Suprapubic skin (tissue), 4 donors: ENCODE measurements at regions not wholly inside any gene's neighbourhood (a gene's known extent, or its start where the extent isn't known, plus 50 kb on each side); places are given as distances from the start of the nearest gene placed in this dataset.

Experiments
- DNase-seq, 2 donors: peaks; one replicate each; pipeline ENCODE4 v3.0.0-alpha.2; 2019; ENCODE audit warnings: low spot score in 2 of 2
- H3K27ac ChIP-seq: fragments of 200-600 bp; sonication (generic); one replicate; pipeline ENCODE4 v1.5.1; 2019
- H3K27me3 ChIP-seq: fragments of 200-600 bp; sonication (generic); one replicate; pipeline ENCODE4 v1.5.1; 2019
- H3K36me3 ChIP-seq: fragments of 200-600 bp; sonication (generic); one replicate; pipeline ENCODE4 v1.5.1; 2019
- H3K4me1 ChIP-seq: fragments of 200-600 bp; sonication (generic); one replicate; pipeline ENCODE4 v1.5.1; 2019
- H3K4me3 ChIP-seq: fragments of 200-600 bp; sonication (generic); one replicate; pipeline ENCODE4 v1.5.1; 2019; ENCODE audit warnings: mild to moderate bottlenecking
- H3K9me3 ChIP-seq: fragments of 200-600 bp; sonication (generic); one replicate; pipeline ENCODE4 v1.5.1; 2019
- CTCF ChIP-seq, 2 donors: fragments of 200-600 bp in 1 of 2; fragments of 450-650 bp in 1 of 2; sonication (generic) in 1 of 2; IDR thresholded peaks; one replicate each; pipeline ENCODE4 v1.5.1; 2016 to 2019; ENCODE audit warnings: antibody characterized with exemption in 2 of 2, mild to moderate bottlenecking in 1 of 2, moderate library complexity in 1 of 2
- EP300 ChIP-seq: sonication (generic); formaldehyde crosslinking; IDR thresholded peaks from one replicate; pipeline ENCODE4 v1.6.1; 2017; ENCODE audit warnings: antibody characterized with exemption
- POLR2A ChIP-seq, 2 donors: fragments of 450-650 bp; IDR thresholded peaks; one replicate each; pipeline ENCODE4 v1.6.1; 2017; ENCODE audit warnings: antibody characterized with exemption in 2 of 2, mild to moderate bottlenecking in 2 of 2, moderate library complexity in 2 of 2
- POLR2AphosphoS5 ChIP-seq, 3 donors: sonication (generic); formaldehyde crosslinking; IDR thresholded peaks; one replicate each; pipeline ENCODE4 v1.6.1; 2017; ENCODE audit warnings: antibody characterized with exemption in 3 of 3
- WGBS: methylation state at CpG from one replicate; pipeline ENCODE4 v1.1.5; 2018; 5-methylcytosine and 5-hydroxymethylcytosine counted together

DNA sequence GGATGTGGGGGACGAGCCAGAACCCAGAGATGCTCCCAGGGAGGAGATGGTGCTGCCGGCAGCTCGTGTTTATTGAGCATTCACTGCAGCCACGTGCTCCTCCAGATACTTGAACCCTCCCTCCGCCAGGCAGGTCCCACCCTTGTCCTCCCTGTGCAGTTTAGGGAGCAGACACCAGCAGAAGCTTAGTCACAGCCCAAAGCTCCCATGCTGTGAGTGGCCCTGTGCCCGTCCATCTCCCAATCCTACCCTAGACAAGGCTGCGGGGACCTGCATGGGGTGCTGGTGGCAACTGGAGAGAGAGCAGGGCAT is 176.5 kb upstream of the COPS8 start:
- H3K4me3 ChIP-seq = no peak overlapping the region
- H3K27me3 ChIP-seq = no peaks in the 10 kb centered on the region
- H3K9me3 ChIP-seq = no peaks in the 10 kb centered on the region
- DNase-seq = no peak
- H3K4me1 ChIP-seq = no peaks in the 10 kb centered on the region
- TF ChIP-seq CTCF (IDR thresholded peaks at IDR 0.05) (no peak), POLR2A (IDR thresholded peaks at IDR 0.05) (no peak), EP300 (no peak), POLR2AphosphoS5 (IDR thresholded peaks at IDR 0.05) (no peak)
- no peaks in the 10 kb centered on the region for H3K36me3 ChIP-seq
- WGBS = 92% methylated on average over 7 of the region's 7 CpGs
- H3K27ac ChIP-seq = no peak overlapping the region

- H3K27me3 ChIP-seq = no peaks in the 10 kb centered on the region
- no peaks in the 10 kb centered on the region for H3K4me1 ChIP-seq
- WGBS = 94% methylated on average over 5 of the region's 7 CpGs
- H3K4me3 ChIP-seq = no peak overlapping the region
- no peak for TF ChIP-seq CTCF (IDR thresholded peaks at IDR 0.05)
- no peaks in the 10 kb centered on the region for H3K9me3 ChIP-seq
- no peak for DNase-seq
- H3K27ac ChIP-seq = no peak overlapping the region
- H3K36me3 ChIP-seq = no peaks in the 10 kb centered on the region
These were observed 175.9 kb upstream of the COPS8 start for GRCh38 chr2:236909802-236910201.

- no peaks in the 10 kb centered on the region for H3K4me1 ChIP-seq
- DNase-seq = no peak
- no peaks in the 10 kb centered on the region for H3K27me3 ChIP-seq
- H3K4me3 ChIP-seq = no peak overlapping the region
- WGBS = 94% methylated on average over 14 of the region's 14 CpGs
- H3K36me3 ChIP-seq = no peaks in the 10 kb centered on the region
- no peak overlapping the region for H3K27ac ChIP-seq
- no peaks in the 10 kb centered on the region for H3K9me3 ChIP-seq
- TF ChIP-seq POLR2A (IDR thresholded peaks at IDR 0.05) = no peak
- no peak for TF ChIP-seq CTCF (IDR thresholded peaks at IDR 0.05)
- no peak for TF ChIP-seq POLR2AphosphoS5 (IDR thresholded peaks at IDR 0.05)
- no peak for TF ChIP-seq EP300
These were observed 174.8 kb upstream of the COPS8 start for GRCh38 chr2:236910781-236911495.

DNA sequence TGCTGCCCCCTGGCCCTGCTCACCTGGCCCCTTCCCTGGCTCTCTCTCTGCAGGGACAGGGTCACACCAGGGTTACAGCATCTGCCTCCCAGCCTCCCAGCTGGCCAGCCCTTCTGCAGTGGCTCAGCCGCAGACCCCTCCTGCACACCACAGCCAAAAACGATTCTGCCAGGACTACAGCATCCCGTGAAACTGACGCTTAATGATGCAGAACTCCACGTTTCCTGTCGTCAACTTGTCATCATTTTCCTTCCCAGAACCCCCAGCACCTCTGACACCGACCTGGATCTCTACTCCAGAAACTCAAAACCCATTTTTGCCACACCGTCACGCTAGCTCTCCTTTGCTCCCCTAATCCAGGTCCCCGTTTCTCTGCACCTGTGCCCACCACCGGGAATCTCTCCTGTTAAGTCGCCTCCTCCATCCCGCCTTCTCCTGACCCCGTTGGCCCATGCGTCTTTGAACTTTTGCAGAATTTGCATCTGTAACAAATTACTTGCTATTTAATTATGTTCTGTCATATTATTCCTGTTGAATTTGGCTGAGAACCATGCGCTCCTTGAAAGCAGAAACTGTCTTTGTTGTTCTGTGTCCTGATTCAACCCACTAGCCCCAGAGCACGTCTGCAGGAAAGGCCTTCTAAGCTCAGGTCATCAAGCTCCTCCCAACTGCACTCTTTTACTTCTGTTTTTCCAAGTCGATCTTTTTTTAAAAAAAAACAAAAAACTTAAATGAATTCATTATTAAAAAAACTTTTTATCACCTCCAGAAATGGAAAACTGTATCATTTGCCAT is 173.2 kb upstream of the COPS8 start:
- Histone ChIP-seq H3K4me1 (no peaks in the 10 kb centered on the region), H3K27me3 (no peaks in the 10 kb centered on the region), H3K27ac (no peak overlapping the region), H3K36me3 (no peaks in the 10 kb centered on the region), H3K4me3 (no peak overlapping the region), H3K9me3 (no peaks in the 10 kb centered on the region)
- TF ChIP-seq POLR2A (IDR thresholded peaks at IDR 0.05) = no peak
- TF ChIP-seq EP300 = no peak
- no peak for TF ChIP-seq POLR2AphosphoS5 (IDR thresholded peaks at IDR 0.05)
- no peak for TF ChIP-seq CTCF (IDR thresholded peaks at IDR 0.05)
- 63% methylated on average over 18 of the region's 18 CpGs for WGBS
- DNase-seq = no peak

GRCh38 chr2:236915186-236915585 is 170.5 kb upstream of the COPS8 start:
- H3K27ac ChIP-seq = no peak overlapping the region
- TF ChIP-seq POLR2A (IDR thresholded peaks at IDR 0.05) (no peak), POLR2AphosphoS5 (IDR thresholded peaks at IDR 0.05) (no peak), CTCF (IDR thresholded peaks at IDR 0.05) (no peak), EP300 (no peak)

More at GRCh38 chr2:236915186-236915585, 170.5 kb upstream of the COPS8 start:
- H3K36me3 ChIP-seq = no peaks in the 10 kb centered on the region
- H3K27me3 ChIP-seq = no peaks in the 10 kb centered on the region
- no peaks in the 10 kb centered on the region for H3K4me1 ChIP-seq
- DNase-seq = no peak
- 80% methylated on average over 2 of the region's 2 CpGs for WGBS
- H3K9me3 ChIP-seq = no peaks in the 10 kb centered on the region
- no peak overlapping the region for H3K4me3 ChIP-seq
